GM10266 (cell line): ENCODE measurements at regions not wholly inside any gene's neighbourhood (a gene's known extent, or its start where the extent isn't known, plus 50 kb on each side); places are given as distances from the start of the nearest gene placed in this dataset.
"Not testable (repeated sequence)": the region's sequence is repeated elsewhere in the genome, so short reads cannot be mapped to it uniquely, and the experiment has no call there.

ENCODE experiments used
- DNase-seq: peaks from one replicate; pipeline ENCODE4 v3.0.0; 2012; ENCODE audit errors: extremely low spot score
- CTCF ChIP-seq: IDR thresholded peaks from 2 replicates; pipeline ENCODE4 v1.5.1; 2012; ENCODE audit warnings: mild to moderate bottlenecking, low read depth; ENCODE audit not compliant: control insufficient read depth, insufficient read depth; ENCODE audit errors: missing control alignments

- TF ChIP-seq CTCF: no peak
- no peak for DNase-seq
Measured at GRCh38 chr5:13115476-13115875, 829.0 kb downstream of the DNAH5 start.

- no peak for DNase-seq
- no peak for TF ChIP-seq CTCF
Measured at GRCh38 chr5:13108265-13108664, 836.2 kb downstream of the DNAH5 start.

- no peak for TF ChIP-seq CTCF
- DNase-seq: no peak
Measured at GRCh38 chr5:13107537-13107936, 837.0 kb downstream of the DNAH5 start.

- no peak for TF ChIP-seq CTCF
- DNase-seq: no peak
Measured at GRCh38 chr5:13081116-13081515, 863.4 kb downstream of the DNAH5 start.

- DNase-seq: not testable (repeated sequence)
Measured at GRCh38 chr5:13072936-13073335, 871.6 kb downstream of the DNAH5 start.

GRCh38 chr5:13063088-13063487, 881.4 kb downstream of the DNAH5 start:
- no peak for TF ChIP-seq CTCF
- DNase-seq: no peak

GRCh38 chr5:13045897-13046551, 898.5 kb downstream of the DNAH5 start:
- no peak for TF ChIP-seq CTCF
- no peak for DNase-seq

GRCh38 chr5:13034061-13034460, 910.4 kb downstream of the DNAH5 start:
- DNase-seq: no peak
- TF ChIP-seq CTCF: no peak
